C4-2B (cell line): ENCODE measurements at regions not wholly inside any gene's neighbourhood (a gene's known extent, or its start where the extent isn't known, plus 50 kb on each side); places are given as distances from the start of the nearest gene placed in this dataset.

Experiments
- ZFX ChIP-seq: fragments of 450-650 bp; IDR thresholded peaks from 2 replicates; pipeline ENCODE4 v1.6.1; 2017
- TF ChIP-seq, protein P1 (sequence below): fragments of 450-650 bp; conservative IDR thresholded peaks from 2 replicates; pipeline ENCODE4 v1.5.1; 2017; ENCODE audit warnings: mild to moderate bottlenecking

DNA sequence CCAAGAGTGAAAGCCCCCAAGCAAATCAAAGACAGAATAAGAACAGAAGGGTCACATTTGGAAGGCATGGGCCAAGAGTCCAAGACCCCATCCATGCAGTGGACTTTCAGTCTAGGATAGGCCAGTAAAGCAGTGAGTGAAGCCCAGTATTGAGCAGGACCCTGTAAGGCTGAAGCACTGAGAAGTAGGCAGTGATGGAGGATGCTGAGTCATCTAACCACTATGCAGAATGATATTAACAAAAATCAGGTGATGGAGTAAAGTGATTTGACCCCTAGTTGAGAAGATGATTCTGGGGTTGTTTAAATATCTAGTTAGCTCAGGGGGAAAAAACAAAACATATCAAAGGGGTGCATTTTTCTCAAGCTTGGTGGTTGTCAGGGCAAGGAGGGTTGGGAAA, 308.7 kb upstream of the PLXNA2 start:
- TF ChIP-seq, protein P1, sequence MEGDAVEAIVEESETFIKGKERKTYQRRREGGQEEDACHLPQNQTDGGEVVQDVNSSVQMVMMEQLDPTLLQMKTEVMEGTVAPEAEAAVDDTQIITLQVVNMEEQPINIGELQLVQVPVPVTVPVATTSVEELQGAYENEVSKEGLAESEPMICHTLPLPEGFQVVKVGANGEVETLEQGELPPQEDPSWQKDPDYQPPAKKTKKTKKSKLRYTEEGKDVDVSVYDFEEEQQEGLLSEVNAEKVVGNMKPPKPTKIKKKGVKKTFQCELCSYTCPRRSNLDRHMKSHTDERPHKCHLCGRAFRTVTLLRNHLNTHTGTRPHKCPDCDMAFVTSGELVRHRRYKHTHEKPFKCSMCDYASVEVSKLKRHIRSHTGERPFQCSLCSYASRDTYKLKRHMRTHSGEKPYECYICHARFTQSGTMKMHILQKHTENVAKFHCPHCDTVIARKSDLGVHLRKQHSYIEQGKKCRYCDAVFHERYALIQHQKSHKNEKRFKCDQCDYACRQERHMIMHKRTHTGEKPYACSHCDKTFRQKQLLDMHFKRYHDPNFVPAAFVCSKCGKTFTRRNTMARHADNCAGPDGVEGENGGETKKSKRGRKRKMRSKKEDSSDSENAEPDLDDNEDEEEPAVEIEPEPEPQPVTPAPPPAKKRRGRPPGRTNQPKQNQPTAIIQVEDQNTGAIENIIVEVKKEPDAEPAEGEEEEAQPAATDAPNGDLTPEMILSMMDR, result no peak
- no peak for TF ChIP-seq ZFX
